Neural progenitor cell (in vitro differentiated cells): ENCODE measurements at regions not wholly inside any gene's neighbourhood (a gene's known extent, or its start where the extent isn't known, plus 50 kb on each side); places are given as distances from the start of the nearest gene placed in this dataset.

Experiments used
- EZH2 ChIP-seq: fragments of 200-600 bp; sonication (generic); IDR thresholded peaks from 2 replicates; pipeline ENCODE4 v1.6.1; 2017; ENCODE audit warnings: antibody characterized with exemption, mild to moderate bottlenecking, moderate library complexity
- EZH2phosphoT487 ChIP-seq: fragments of 200-600 bp; sonication (generic); IDR thresholded peaks from 2 replicates; pipeline ENCODE4 v1.6.1; 2017; ENCODE audit warnings: antibody characterized with exemption
- TF ChIP-seq, protein P1 (sequence below): fragments of 200-600 bp; sonication (generic); IDR thresholded peaks from 2 replicates; pipeline ENCODE4 v1.5.1; 2017; ENCODE audit warnings: antibody characterized with exemption, mild to moderate bottlenecking

DNA sequence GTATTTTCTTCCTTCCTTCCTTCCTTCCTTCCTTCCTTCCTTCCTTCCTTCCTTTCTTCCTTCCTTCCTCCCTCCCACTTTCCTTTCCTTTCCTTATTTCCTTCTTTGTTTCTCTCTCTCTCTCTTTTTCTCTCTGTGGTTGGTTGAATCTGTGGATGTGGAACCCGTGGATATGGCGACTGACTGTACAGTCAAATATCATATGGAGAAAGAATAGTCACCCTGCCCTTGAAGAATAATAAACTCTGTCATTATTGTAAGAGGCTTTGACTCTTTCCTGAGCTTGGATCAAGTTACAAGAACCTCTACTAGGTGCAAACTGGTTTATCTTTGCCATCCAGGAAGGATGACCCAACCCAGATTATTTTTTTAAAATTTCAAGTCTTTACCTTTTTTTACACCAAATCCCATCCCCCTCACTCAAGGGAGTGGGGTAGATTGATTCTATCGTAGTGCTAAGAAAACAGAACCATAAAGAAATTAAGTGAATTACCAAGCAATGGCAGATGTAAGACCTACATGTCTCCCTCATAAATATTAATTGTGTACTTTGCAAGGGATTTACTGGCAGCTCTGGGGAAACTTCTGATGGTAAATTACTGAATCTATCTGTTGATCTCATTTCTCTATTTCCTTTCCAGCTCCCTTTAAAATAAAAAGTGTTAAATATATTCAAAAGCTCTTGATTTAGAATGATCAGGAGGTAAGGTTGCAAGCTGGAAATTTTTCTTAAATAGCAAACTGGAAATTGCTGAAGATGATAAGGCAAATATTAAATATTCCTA, 667.5 kb downstream of the UTRN start:
- TF ChIP-seq, protein P1, sequence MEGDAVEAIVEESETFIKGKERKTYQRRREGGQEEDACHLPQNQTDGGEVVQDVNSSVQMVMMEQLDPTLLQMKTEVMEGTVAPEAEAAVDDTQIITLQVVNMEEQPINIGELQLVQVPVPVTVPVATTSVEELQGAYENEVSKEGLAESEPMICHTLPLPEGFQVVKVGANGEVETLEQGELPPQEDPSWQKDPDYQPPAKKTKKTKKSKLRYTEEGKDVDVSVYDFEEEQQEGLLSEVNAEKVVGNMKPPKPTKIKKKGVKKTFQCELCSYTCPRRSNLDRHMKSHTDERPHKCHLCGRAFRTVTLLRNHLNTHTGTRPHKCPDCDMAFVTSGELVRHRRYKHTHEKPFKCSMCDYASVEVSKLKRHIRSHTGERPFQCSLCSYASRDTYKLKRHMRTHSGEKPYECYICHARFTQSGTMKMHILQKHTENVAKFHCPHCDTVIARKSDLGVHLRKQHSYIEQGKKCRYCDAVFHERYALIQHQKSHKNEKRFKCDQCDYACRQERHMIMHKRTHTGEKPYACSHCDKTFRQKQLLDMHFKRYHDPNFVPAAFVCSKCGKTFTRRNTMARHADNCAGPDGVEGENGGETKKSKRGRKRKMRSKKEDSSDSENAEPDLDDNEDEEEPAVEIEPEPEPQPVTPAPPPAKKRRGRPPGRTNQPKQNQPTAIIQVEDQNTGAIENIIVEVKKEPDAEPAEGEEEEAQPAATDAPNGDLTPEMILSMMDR: no peak
- TF ChIP-seq EZH2 (no peak), EZH2phosphoT487 (no peak)
